ENCODE measurements at regions not wholly inside any gene's neighbourhood (a gene's known extent, or its start where the extent isn't known, plus 50 kb on each side); places are given as distances from the start of the nearest gene placed in this dataset.

- H2BK120ac ChIP-seq (replicated peaks; ENCODE audit: low read depth, low read length) = no peak overlapping the region
- no peaks in the 10 kb centered on the region for H3K4me1 ChIP-seq (replicated peaks in 1 of 4; ENCODE audit: control insufficient read depth in 3 of 4, insufficient read depth in 4 of 4, low read length in 3 of 4)
- no peaks in the 10 kb centered on the region for H3K9me3 ChIP-seq (ENCODE audit: insufficient read depth in 2 of 2, low read depth in 1 of 2, low read length in 1 of 2)
- no peak overlapping the region for H3K4me3 ChIP-seq (ENCODE audit: extremely low read depth in 1 of 4, insufficient read depth in 2 of 4, low read depth in 3 of 4, low read length in 4 of 4)
- no peak overlapping the region for H3K9ac ChIP-seq (replicated peaks in 1 of 4; ENCODE audit: extremely low read depth in 1 of 4, low read depth in 3 of 4, low read length in 3 of 4)
- H3K27me3 ChIP-seq (replicated peaks in 1 of 4; ENCODE audit: control insufficient read depth in 3 of 4, extremely low read depth in 1 of 4, insufficient read depth in 3 of 4, low read length in 3 of 4) = no peaks in the 10 kb centered on the region
- no peaks in the 10 kb centered on the region for H4K20me1 ChIP-seq (replicated peaks in 1 of 2; ENCODE audit: control insufficient read depth in 1 of 2, insufficient read depth in 2 of 2, low read length in 2 of 2)
- H3K18ac ChIP-seq (ENCODE audit: extremely low read depth, low read length) = no peak overlapping the region
- H3K36me3 ChIP-seq (ENCODE audit: control insufficient read depth in 2 of 4, insufficient read depth in 4 of 4, low read length in 3 of 4) = no peaks in the 10 kb centered on the region
- 90% methylated on average over 2 of the region's 2 CpGs; no CpG with 5 or more reads in 1 of the 2 experiments for WGBS, 2 experiments (ENCODE audit: extremely low coverage in 1 of 2, insufficient coverage in 1 of 2, insufficient read length in 1 of 2, insufficient replicate concordance in 2 of 2, low coverage in 1 of 2, low lambda C conversion rate in 2 of 2, missing lambda C conversion rate in 1 of 2)
- H2BK15ac ChIP-seq (ENCODE audit: low read length) = no peak overlapping the region
- POLR2A ChIA-PET (ENCODE audit: partially characterized antibody) = no interaction called here
- no peaks in the 10 kb centered on the region for H3K79me1 ChIP-seq (ENCODE audit: low read depth, low read length)
- no peak overlapping the region for H4K5ac ChIP-seq (ENCODE audit: insufficient read length, low read depth, low read length)
- H3K79me2 ChIP-seq (ENCODE audit: control insufficient read depth in 1 of 2, insufficient read depth in 2 of 2, low read length in 2 of 2) = no peaks in the 10 kb centered on the region
- no peaks in the 10 kb centered on the region for H3K23me2 ChIP-seq (ENCODE audit: low read depth, low read length)
- TF ChIP-seq SP1 (IDR thresholded peaks at IDR 0.05; ENCODE audit: low read depth, low read length) = peak; percentile 52; the same call in 1 of the 2 replicates
- TF ChIP-seq RFX5 (IDR thresholded peaks at IDR 0.05; ENCODE audit: borderline replicate concordance, low read depth, low read length) = no peak
- DNase-seq (ENCODE audit: low read depth in 1 of 2, low spot score in 2 of 2) (no peak), FAIRE-seq (no peak)
- H2BK12ac ChIP-seq (ENCODE audit: low read depth, low read length) = no peak overlapping the region
- H3K4me2 ChIP-seq (ENCODE audit: insufficient read depth in 1 of 2, low read depth in 2 of 2, low read length in 2 of 2) = no peak overlapping the region
- no peak overlapping the region for H2BK5ac ChIP-seq (ENCODE audit: low read depth, low read length)
- no peak overlapping the region for H3K27ac ChIP-seq (ENCODE audit: low read depth, low read length)
- no peak overlapping the region for H2AK5ac ChIP-seq (ENCODE audit: low read depth, low read length)
- H2BK20ac ChIP-seq (ENCODE audit: low read length) = no peak overlapping the region
- H3K56ac ChIP-seq (replicated peaks; ENCODE audit: insufficient read length, low read depth, low read length) = no peak overlapping the region
- no peak overlapping the region for H4K8ac ChIP-seq (ENCODE audit: extremely low read depth, insufficient read depth, low read length)
- no peak overlapping the region for H3K4ac ChIP-seq (replicated peaks; ENCODE audit: insufficient read length, low read depth, low read length)
- no peak overlapping the region for H4K91ac ChIP-seq (replicated peaks; ENCODE audit: insufficient read length, low read length)
- no peak overlapping the region for H3K14ac ChIP-seq (ENCODE audit: insufficient read length)
- CTCF ChIA-PET (ENCODE audit: partially characterized antibody) = interaction anchor here (1.6 kb wide), 1 partner anchor 49 kb away, joined by 4 read pairs; no protein-coding TSS in a partner anchor
- H2AFZ ChIP-seq (ENCODE audit: low read length) = no peak overlapping the region
- no peak overlapping the region for H3K23ac ChIP-seq (ENCODE audit: insufficient read length)
Observed at GRCh38 chr1:66455446-66455845, 78.5 kb upstream of the SGIP1 start.

All from H1 (cell line).